PC-3 (cell line): ENCODE measurements at regions not wholly inside any gene's neighbourhood (a gene's known extent, or its start where the extent isn't known, plus 50 kb on each side); places are given as distances from the start of the nearest gene placed in this dataset.

Source experiments
- ATAC-seq: fragments of 200-7000 bp; cut with Tn5 transposase; 2 replicates; pipeline ENCODE4 v1.9.1; 2020; ENCODE audit warnings: mild to moderate bottlenecking, moderate library complexity
- BruUV-seq: library from RNA; stranded (reverse); fragments of 400-500 nt; replicated peaks from 2 replicates; lab custom pipeline; 2021; lab: Mats Ljungman, UMichigan
- CTCF ChIA-PET: fragments of 300-600 bp; sonication (Branson Sonifier 250); formaldehyde crosslinking; loops from one replicate; lab custom pipeline; 2022; ENCODE audit warnings: antibody characterized with exemption; lab: Charles Lee
- POLR2A ChIA-PET: fragments of 300-600 bp; sonication (Branson Sonifier 250); formaldehyde crosslinking; loops from one replicate; lab custom pipeline; 2022; ENCODE audit warnings: antibody characterized with exemption; ENCODE audit not compliant: unreplicated experiment; lab: Charles Lee
- DNase-seq: peaks from one replicate; pipeline ENCODE4 v3.0.0-alpha.2; 2015
- H2AFZ ChIP-seq: fragments of 300-600 bp; sonication (generic); 2 replicates; pipeline ENCODE4 v1.6.0; 2016; ENCODE audit warnings: antibody characterized with exemption, low read length
- H3F3A ChIP-seq: fragments of 300-600 bp; sonication (generic); one replicate; pipeline ENCODE4 v1.6.0; 2017; ENCODE audit warnings: antibody characterized with exemption, low read length, control low read depth, mild to moderate bottlenecking; ENCODE audit not compliant: unreplicated experiment
- H3K27ac ChIP-seq: fragments of 300-600 bp; sonication (generic); 2 replicates; pipeline ENCODE4 v1.5.1; 2016; ENCODE audit warnings: mild to moderate bottlenecking, low read length
- H3K27me3 ChIP-seq: fragments of 300-600 bp; sonication (generic); 2 replicates; pipeline ENCODE4 v1.6.1; 2016; ENCODE audit warnings: low read length, mixed read lengths
- H3K36me3 ChIP-seq: fragments of 300-600 bp; sonication (generic); 2 replicates; pipeline ENCODE4 v1.6.1; 2016; ENCODE audit warnings: low read depth, mixed run types, low read length, mixed read lengths
- H3K4me1 ChIP-seq: fragments of 300-600 bp; sonication (generic); 2 replicates; pipeline ENCODE4 v1.5.1; 2016; ENCODE audit warnings: low read length; ENCODE audit not compliant: insufficient read depth
- H3K4me2 ChIP-seq: fragments of 300-600 bp; sonication (generic); 2 replicates; pipeline ENCODE4 v1.6.0; 2016; ENCODE audit warnings: low read length
- H3K4me3 ChIP-seq: fragments of 300-600 bp; sonication (generic); 2 replicates; pipeline ENCODE4 v1.5.1; 2016; ENCODE audit warnings: mild to moderate bottlenecking, low read length, mixed read lengths
- H3K79me2 ChIP-seq: fragments of 300-600 bp; sonication (generic); 2 replicates; pipeline ENCODE4 v1.6.1; 2017; ENCODE audit warnings: low read length, mixed read lengths
- H3K9ac ChIP-seq: fragments of 300-600 bp; sonication (generic); 2 replicates; pipeline ENCODE4 v1.6.0; 2016; ENCODE audit warnings: mild to moderate bottlenecking, low read length
- H3K9me2 ChIP-seq: fragments of 300-600 bp; sonication (generic); replicated peaks from 2 replicates; pipeline ENCODE4 v1.6.1; 2016; ENCODE audit warnings: mixed run types, low read length, mixed read lengths
- H3K9me3 ChIP-seq: fragments of 300-600 bp; sonication (generic); 2 replicates; pipeline ENCODE4 v1.6.1; 2016; ENCODE audit warnings: low read length, mixed read lengths
- H4K20me1 ChIP-seq: fragments of 300-600 bp; sonication (generic); 2 replicates; pipeline ENCODE4 v1.6.1; 2016; ENCODE audit warnings: low read length, mixed read lengths
- EZH2 ChIP-seq: fragments of 300-600 bp; sonication (generic); IDR thresholded peaks from one replicate; pipeline ENCODE4 v1.6.1; 2017; ENCODE audit warnings: antibody characterized with exemption, mild to moderate bottlenecking, low read length; ENCODE audit not compliant: unreplicated experiment
- EZH2phosphoT487 ChIP-seq: fragments of 300-600 bp; sonication (generic); IDR thresholded peaks from 2 replicates; pipeline ENCODE4 v1.6.1; 2018; ENCODE audit warnings: mild to moderate bottlenecking, antibody characterized with exemption, low read length, borderline replicate concordance
- intact Hi-C: fragments of 100-400 bp; cut with micrococcal nuclease; formaldehyde crosslinking; loops from 2 replicates; pipeline ENCODE4 v1.9.0; 2023
- TF ChIP-seq, protein P1 (sequence below): fragments of 300-600 bp; sonication (generic); conservative IDR thresholded peaks from 2 replicates; pipeline ENCODE4 v1.5.1; 2017; ENCODE audit warnings: antibody characterized with exemption, low read depth, mild to moderate bottlenecking, low read length

- CTCF ChIA-PET, result no interaction called here
- Histone ChIP-seq H3K79me2 (no peaks in the 10 kb centered on the region), H3K27ac (no peak overlapping the region), H3K36me3 (no peaks in the 10 kb centered on the region), H2AFZ (no peak overlapping the region), H3K9me2 (no peaks in the 10 kb centered on the region), H3K9me3 (no peaks in the 10 kb centered on the region), H3K9ac (no peak overlapping the region), H3K4me1 (no peaks in the 10 kb centered on the region), H3K4me3 (no peak overlapping the region), H3F3A (no peaks in the 10 kb centered on the region), H3K4me2 (no peak overlapping the region), H4K20me1 (no peaks in the 10 kb centered on the region), H3K27me3 (peaks cover 3% of the 10 kb centered on the region; the same call in 1 of the 2 replicates)
- no peak for DNase-seq
- intact Hi-C loops, result no loop called here
- TF ChIP-seq, protein P1, sequence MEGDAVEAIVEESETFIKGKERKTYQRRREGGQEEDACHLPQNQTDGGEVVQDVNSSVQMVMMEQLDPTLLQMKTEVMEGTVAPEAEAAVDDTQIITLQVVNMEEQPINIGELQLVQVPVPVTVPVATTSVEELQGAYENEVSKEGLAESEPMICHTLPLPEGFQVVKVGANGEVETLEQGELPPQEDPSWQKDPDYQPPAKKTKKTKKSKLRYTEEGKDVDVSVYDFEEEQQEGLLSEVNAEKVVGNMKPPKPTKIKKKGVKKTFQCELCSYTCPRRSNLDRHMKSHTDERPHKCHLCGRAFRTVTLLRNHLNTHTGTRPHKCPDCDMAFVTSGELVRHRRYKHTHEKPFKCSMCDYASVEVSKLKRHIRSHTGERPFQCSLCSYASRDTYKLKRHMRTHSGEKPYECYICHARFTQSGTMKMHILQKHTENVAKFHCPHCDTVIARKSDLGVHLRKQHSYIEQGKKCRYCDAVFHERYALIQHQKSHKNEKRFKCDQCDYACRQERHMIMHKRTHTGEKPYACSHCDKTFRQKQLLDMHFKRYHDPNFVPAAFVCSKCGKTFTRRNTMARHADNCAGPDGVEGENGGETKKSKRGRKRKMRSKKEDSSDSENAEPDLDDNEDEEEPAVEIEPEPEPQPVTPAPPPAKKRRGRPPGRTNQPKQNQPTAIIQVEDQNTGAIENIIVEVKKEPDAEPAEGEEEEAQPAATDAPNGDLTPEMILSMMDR, result no peak
- TF ChIP-seq EZH2 (no peak), EZH2phosphoT487 (no peak)
- no peak for ATAC-seq
- no TSS peak for BruUV-seq
- POLR2A ChIA-PET, result no interaction called here
These were observed 120.7 kb upstream of the CDH8 start for GRCh38 chr16:62156971-62157370.

DNA sequence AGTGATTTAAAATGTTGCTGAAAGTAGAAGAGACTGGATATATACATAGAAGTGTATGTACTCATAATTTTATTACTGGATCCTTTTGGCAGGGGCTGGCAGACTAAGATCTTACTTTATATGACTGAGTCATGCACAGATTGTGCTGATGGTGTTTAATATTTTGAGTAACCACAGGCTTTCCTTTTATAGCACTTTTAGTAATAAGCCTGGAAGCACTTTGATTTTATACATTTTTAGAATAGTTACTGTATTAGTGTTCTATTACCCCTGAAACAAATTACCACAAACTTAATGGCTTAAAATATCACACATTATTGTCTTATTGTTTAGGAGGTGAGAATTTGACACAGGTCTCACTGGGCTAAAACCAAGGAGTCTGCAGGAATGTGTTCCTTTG is 113.4 kb upstream of the CDH8 start:
- Histone ChIP-seq H3K4me3 (no peak overlapping the region), H4K20me1 (no peaks in the 10 kb centered on the region), H3K79me2 (no peaks in the 10 kb centered on the region), H3K27ac (no peak overlapping the region), H3K9me2 (no peaks in the 10 kb centered on the region), H3K27me3 (no peaks in the 10 kb centered on the region), H3F3A (no peaks in the 10 kb centered on the region), H3K9ac (no peak overlapping the region), H2AFZ (no peak overlapping the region), H3K9me3 (no peaks in the 10 kb centered on the region), H3K4me1 (no peaks in the 10 kb centered on the region), H3K4me2 (no peak overlapping the region), H3K36me3 (no peaks in the 10 kb centered on the region)
- DNase-seq (no peak), ATAC-seq (no peak)
- TF ChIP-seq, protein P1, result no peak
- no peak for TF ChIP-seq EZH2
- no peak for TF ChIP-seq EZH2phosphoT487
- no TSS peak for BruUV-seq
- POLR2A ChIA-PET, result no interaction called here
- CTCF ChIA-PET, result no interaction called here
- intact Hi-C loops, result no loop called here

DNA sequence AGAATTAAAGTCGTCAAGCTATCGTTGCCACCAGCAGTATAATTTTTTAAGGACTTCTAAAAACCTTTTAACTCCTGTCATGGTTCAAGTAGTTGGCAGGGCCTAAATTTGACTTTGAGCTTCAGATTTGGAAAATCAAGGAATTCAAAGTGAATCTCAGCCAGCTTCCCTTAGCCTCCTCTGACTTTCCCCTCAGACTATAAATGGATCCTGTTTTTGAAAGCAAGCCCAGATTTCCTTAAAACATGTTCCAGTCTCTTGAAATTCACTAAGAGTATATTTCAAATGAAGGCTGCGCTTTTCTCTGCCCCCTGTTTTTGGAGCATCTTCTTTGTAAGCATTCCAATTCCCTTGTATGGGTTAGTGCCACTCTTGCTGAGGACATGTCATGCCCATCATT is 101.8 kb upstream of the CDH8 start:
- H3K36me3 ChIP-seq, result no peaks in the 10 kb centered on the region
- BruUV-seq, result no TSS peak
- POLR2A ChIA-PET, result no interaction called here

More for the DNA sequence above, 101.8 kb upstream of the CDH8 start:
- no peaks in the 10 kb centered on the region for H3K79me2 ChIP-seq
- no peak overlapping the region for H2AFZ ChIP-seq
- DNase-seq (no peak), ATAC-seq (no peak)
- intact Hi-C loops, result no loop called here
- H4K20me1 ChIP-seq, result no peaks in the 10 kb centered on the region
- no peak overlapping the region for H3K4me2 ChIP-seq
- no peaks in the 10 kb centered on the region for H3K9me3 ChIP-seq
- no peak overlapping the region for H3K4me3 ChIP-seq
- CTCF ChIA-PET, result interaction anchor here (0.6 kb wide), 1 partner anchor 248 kb away, joined by 3 read pairs; no protein-coding TSS in a partner anchor
- H3K27me3 ChIP-seq, result no peaks in the 10 kb centered on the region
- H3K9ac ChIP-seq, result no peak overlapping the region
- TF ChIP-seq EZH2, result no peak
- no peak for TF ChIP-seq EZH2phosphoT487
- TF ChIP-seq, protein P1, result no peak
- no peak overlapping the region for H3K27ac ChIP-seq
- no peaks in the 10 kb centered on the region for H3K4me1 ChIP-seq
- H3F3A ChIP-seq, result no peaks in the 10 kb centered on the region
- no peaks in the 10 kb centered on the region for H3K9me2 ChIP-seq
